GM18499 (cell line): ENCODE measurements at regions not wholly inside any gene's neighbourhood (a gene's known extent, or its start where the extent isn't known, plus 50 kb on each side); places are given as distances from the start of the nearest gene placed in this dataset.
"Not testable (repeated sequence)": the region's sequence is repeated elsewhere in the genome, so short reads cannot be mapped to it uniquely, and the experiment has no call there.

ENCODE experiments used
- ATAC-seq: cut with Tn5 transposase; IDR thresholded peaks from one replicate; pipeline ENCODE4 v1.9.1; 2021; ENCODE audit warnings: moderate number of reproducible peaks; ENCODE audit not compliant: insufficient read depth, unreplicated experiment

GRCh38 chr15:69552057-69552815 is 99.6 kb downstream of the RPLP1 start:
- ATAC-seq: no peak

- no peak for ATAC-seq
These were observed 101.1 kb downstream of the RPLP1 start for GRCh38 chr15:69553686-69554085.

GRCh38 chr15:69554279-69554961 is 101.8 kb downstream of the RPLP1 start:
- no peak for ATAC-seq

GRCh38 chr15:69555080-69555479 is 102.5 kb downstream of the RPLP1 start:
- no peak for ATAC-seq

GRCh38 chr15:69556344-69556743 is 103.7 kb downstream of the RPLP1 start:
- no peak for ATAC-seq

GRCh38 chr15:69557020-69557706 is 104.5 kb downstream of the RPLP1 start:
- no peak for ATAC-seq

GRCh38 chr15:69557707-69558409 is 105.2 kb downstream of the RPLP1 start:
- no peak for ATAC-seq

GRCh38 chr15:69559440-69560190 is 107.0 kb downstream of the RPLP1 start:
- ATAC-seq: no peak

- no peak for ATAC-seq
These were observed 108.6 kb downstream of the RPLP1 start for GRCh38 chr15:69561071-69561784.

- no peak for ATAC-seq
These were observed 109.5 kb downstream of the RPLP1 start for GRCh38 chr15:69562116-69562515.

- no peak for ATAC-seq
These were observed 109.9 kb downstream of the RPLP1 start for GRCh38 chr15:69562564-69562963.

GRCh38 chr15:69565066-69565655 is 112.5 kb downstream of the RPLP1 start:
- no peak for ATAC-seq

- ATAC-seq: not testable (repeated sequence)
These were observed 114.7 kb downstream of the RPLP1 start for GRCh38 chr15:69567238-69567760.

- no peak for ATAC-seq
These were observed 115.8 kb downstream of the RPLP1 start for GRCh38 chr15:69568173-69569009.

- ATAC-seq: no peak
These were observed 117.8 kb downstream of the RPLP1 start for GRCh38 chr15:69570454-69570853.

- ATAC-seq: no peak
These were observed 118.4 kb downstream of the RPLP1 start for GRCh38 chr15:69570997-69571396.

- ATAC-seq: not testable (repeated sequence)
These were observed 120.7 kb downstream of the RPLP1 start for GRCh38 chr15:69573278-69573677.
